ENCODE measurements at regions not wholly inside any gene's neighbourhood (a gene's known extent, or its start where the extent isn't known, plus 50 kb on each side); places are given as distances from the start of the nearest gene placed in this dataset.

DNA sequence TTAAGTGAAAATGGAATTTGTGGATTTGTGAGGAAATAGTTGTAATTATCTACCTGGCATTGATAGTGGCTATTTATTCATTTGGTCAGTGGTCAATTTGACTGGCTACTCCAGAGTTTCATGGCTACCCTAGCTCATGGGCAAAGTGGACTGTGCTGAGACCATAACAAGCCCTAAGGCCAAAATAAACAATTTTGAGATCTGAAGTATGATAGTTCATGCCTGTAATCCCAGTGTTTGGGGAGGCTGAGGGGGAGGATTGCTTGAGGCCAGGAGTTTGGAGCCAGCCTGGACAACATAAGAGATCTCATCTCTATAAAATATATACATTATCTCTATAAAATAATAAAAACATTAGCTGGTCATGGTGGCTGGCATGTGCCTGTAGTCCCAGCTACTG, 311.7 kb downstream of the HIVEP2 start:
- TF ChIP-seq CTCF (IDR thresholded peaks at IDR 0.05), result no peak
- Mint-ChIP-seq H3K4me1 (ENCODE audit: unreplicated experiment) (no peaks in the 10 kb centered on the region), H3K9me3 (ENCODE audit: unreplicated experiment) (no peaks in the 10 kb centered on the region), H3K27me3 (ENCODE audit: unreplicated experiment) (peaks cover 31% of the 10 kb centered on the region), H3K27ac (ENCODE audit: unreplicated experiment) (no peak overlapping the region), H3K4me3 (ENCODE audit: unreplicated experiment) (no peak overlapping the region), H3K36me3 (ENCODE audit: unreplicated experiment) (no peaks in the 10 kb centered on the region)
- no peak for DNase-seq (ENCODE audit: extremely low spot score, unreplicated experiment)

DNA sequence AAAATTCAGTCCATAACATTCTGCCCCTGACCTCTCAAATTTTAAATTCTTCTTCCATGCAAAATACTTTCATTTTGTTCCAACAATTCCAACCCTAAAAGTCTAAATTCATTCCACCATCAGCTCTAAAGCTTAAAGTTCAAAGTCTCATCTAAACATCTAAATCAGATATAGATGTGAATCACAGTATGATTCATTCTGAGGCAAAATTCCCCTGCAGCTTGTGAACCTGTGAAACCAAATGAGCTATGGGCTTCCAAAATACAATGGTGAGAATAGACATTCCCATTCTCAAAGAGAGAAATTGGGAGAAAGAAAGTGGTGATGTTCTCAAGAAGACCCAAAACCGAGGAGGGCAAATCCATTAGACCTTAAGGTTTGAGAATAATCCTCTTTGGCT, 309.8 kb downstream of the HIVEP2 start:
- Mint-ChIP-seq H3K36me3 (ENCODE audit: unreplicated experiment) (no peaks in the 10 kb centered on the region), H3K4me1 (ENCODE audit: unreplicated experiment) (no peaks in the 10 kb centered on the region), H3K27ac (ENCODE audit: unreplicated experiment) (no peak overlapping the region), H3K27me3 (ENCODE audit: unreplicated experiment) (peaks cover 38% of the 10 kb centered on the region), H3K4me3 (ENCODE audit: unreplicated experiment) (no peak overlapping the region), H3K9me3 (ENCODE audit: unreplicated experiment) (no peaks in the 10 kb centered on the region)
- TF ChIP-seq CTCF (IDR thresholded peaks at IDR 0.05), result no peak
- no peak for DNase-seq (ENCODE audit: extremely low spot score, unreplicated experiment)

GRCh38 chr6:142637624-142638351, 307.2 kb downstream of the HIVEP2 start:
- no peak for TF ChIP-seq CTCF (IDR thresholded peaks at IDR 0.05)
- DNase-seq (ENCODE audit: extremely low spot score, unreplicated experiment), result no peak
- Mint-ChIP-seq H3K4me3 (ENCODE audit: unreplicated experiment) (no peak overlapping the region), H3K27ac (ENCODE audit: unreplicated experiment) (no peak overlapping the region), H3K27me3 (ENCODE audit: unreplicated experiment) (peaks cover 51% of the 10 kb centered on the region), H3K4me1 (ENCODE audit: unreplicated experiment) (no peaks in the 10 kb centered on the region), H3K36me3 (ENCODE audit: unreplicated experiment) (no peaks in the 10 kb centered on the region), H3K9me3 (ENCODE audit: unreplicated experiment) (peaks cover 4% of the 10 kb centered on the region)

GRCh38 chr6:142642651-142643050, 302.3 kb downstream of the HIVEP2 start:
- Mint-ChIP-seq H3K4me1 (ENCODE audit: unreplicated experiment) (no peaks in the 10 kb centered on the region), H3K4me3 (ENCODE audit: unreplicated experiment) (no peak overlapping the region), H3K9me3 (ENCODE audit: unreplicated experiment) (peaks cover 4% of the 10 kb centered on the region), H3K27ac (ENCODE audit: unreplicated experiment) (no peak overlapping the region), H3K36me3 (ENCODE audit: unreplicated experiment) (no peaks in the 10 kb centered on the region), H3K27me3 (ENCODE audit: unreplicated experiment) (peaks cover 69% of the 10 kb centered on the region)
- DNase-seq (ENCODE audit: extremely low spot score, unreplicated experiment), result no peak
- TF ChIP-seq CTCF (IDR thresholded peaks at IDR 0.05), result no peak

DNA sequence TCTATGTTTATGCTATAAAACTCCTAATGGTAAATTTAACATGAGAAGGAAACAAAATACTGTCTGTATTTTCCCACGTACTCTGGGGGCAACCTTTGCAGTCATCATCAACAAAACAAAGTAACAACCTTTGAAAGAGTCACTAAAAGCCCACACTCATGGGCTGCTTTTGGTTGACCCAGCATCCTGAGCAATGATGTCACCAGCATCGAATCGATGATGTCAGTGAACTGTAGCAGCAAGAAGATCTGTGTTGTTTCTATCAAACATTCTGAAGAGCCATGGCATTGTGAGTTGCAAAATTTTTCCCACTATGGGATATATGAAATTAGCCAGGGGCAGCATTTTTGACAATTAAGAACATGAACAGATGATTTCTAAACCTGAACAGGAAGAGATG, 300.1 kb downstream of the HIVEP2 start:
- no peaks in the 10 kb centered on the region for H3K36me3 Mint-ChIP-seq (ENCODE audit: unreplicated experiment)
- no peak overlapping the region for H3K4me3 Mint-ChIP-seq (ENCODE audit: unreplicated experiment)
- DNase-seq (ENCODE audit: extremely low spot score, unreplicated experiment), result no peak
- H3K4me1 Mint-ChIP-seq (ENCODE audit: unreplicated experiment), result no peaks in the 10 kb centered on the region
- TF ChIP-seq CTCF (IDR thresholded peaks at IDR 0.05), result no peak
- no peak overlapping the region for H3K27ac Mint-ChIP-seq (ENCODE audit: unreplicated experiment)
- peaks cover 4% of the 10 kb centered on the region for H3K9me3 Mint-ChIP-seq (ENCODE audit: unreplicated experiment)
- peaks cover 72% of the 10 kb centered on the region for H3K27me3 Mint-ChIP-seq (ENCODE audit: unreplicated experiment)
